ENCODE measurements at regions not wholly inside any gene's neighbourhood (a gene's known extent, or its start where the extent isn't known, plus 50 kb on each side); places are given as distances from the start of the nearest gene placed in this dataset.

- TF ChIP-seq CTCF (IDR thresholded peaks at IDR 0.05; ENCODE audit: insufficient read depth, low read depth, low read length) = no peak
- TF ChIP-seq EZH2 (IDR thresholded peaks at IDR 0.05; ENCODE audit: insufficient read depth, low read length) = no peak
Measured at GRCh38 chr16:76676356-76676755, 399.2 kb downstream of the CNTNAP4 start.

All from astrocyte (in vitro differentiated cells and primary cell).